Left kidney (tissue), 1 donor: ENCODE measurements at regions not wholly inside any gene's neighbourhood (a gene's known extent, or its start where the extent isn't known, plus 50 kb on each side); places are given as distances from the start of the nearest gene placed in this dataset.
A peak's percentile ranks its signal among the peaks of the same experiment; 100 is the strongest.

Source experiments
- DNase-seq: peaks from one replicate; pipeline ENCODE4 v3.0.0-alpha.2; 2013

DNA sequence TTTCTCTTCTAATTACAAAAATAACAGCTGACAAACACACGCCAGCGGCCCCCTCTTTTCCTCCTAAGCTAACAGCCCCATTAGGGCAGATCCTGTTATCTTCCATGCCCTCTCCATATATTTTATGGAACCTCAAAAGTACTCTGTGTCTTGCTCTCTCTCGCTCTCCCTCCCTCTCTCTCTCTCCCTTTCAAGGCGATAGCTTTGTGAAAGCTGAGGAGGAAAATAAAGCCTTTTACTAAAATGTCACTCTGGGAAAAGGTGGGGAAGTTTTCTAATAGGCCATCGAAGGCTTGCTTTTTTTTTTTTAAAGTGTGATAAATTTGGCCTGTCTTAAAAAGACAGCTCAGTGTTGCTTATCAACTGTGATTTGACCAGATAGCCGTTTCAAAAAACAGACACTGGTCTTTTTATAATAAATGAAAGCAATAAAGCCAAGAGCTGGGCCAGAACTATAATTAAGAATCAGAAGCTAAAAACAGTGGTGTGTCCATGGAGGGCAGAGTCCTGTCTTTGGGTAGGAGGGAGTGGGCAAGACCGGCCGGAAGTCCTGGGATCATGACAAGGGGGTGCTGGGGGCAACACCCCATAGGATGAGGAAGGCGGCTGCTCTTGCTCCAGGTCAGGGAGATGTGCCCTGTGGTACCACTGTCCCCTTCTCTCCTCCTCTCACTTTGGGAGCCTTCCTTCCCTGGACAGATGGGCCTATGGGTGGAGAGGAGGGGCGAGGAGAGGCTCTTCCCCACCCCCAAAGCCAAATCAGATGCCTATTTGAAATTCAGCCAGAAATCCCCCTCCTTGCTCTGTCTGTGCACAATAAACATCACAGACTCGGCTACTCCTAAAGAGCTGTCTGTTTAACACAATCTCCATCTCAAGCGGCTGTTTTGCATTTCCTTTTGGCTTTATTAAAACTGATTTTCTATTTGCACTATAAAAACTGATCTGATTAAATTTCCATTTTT, 267.2 kb downstream of the BUD13 start:
- no peak for DNase-seq

- no peak for DNase-seq
These were observed 268.1 kb downstream of the BUD13 start for GRCh38 chr11:116504541-116505297.

DNA sequence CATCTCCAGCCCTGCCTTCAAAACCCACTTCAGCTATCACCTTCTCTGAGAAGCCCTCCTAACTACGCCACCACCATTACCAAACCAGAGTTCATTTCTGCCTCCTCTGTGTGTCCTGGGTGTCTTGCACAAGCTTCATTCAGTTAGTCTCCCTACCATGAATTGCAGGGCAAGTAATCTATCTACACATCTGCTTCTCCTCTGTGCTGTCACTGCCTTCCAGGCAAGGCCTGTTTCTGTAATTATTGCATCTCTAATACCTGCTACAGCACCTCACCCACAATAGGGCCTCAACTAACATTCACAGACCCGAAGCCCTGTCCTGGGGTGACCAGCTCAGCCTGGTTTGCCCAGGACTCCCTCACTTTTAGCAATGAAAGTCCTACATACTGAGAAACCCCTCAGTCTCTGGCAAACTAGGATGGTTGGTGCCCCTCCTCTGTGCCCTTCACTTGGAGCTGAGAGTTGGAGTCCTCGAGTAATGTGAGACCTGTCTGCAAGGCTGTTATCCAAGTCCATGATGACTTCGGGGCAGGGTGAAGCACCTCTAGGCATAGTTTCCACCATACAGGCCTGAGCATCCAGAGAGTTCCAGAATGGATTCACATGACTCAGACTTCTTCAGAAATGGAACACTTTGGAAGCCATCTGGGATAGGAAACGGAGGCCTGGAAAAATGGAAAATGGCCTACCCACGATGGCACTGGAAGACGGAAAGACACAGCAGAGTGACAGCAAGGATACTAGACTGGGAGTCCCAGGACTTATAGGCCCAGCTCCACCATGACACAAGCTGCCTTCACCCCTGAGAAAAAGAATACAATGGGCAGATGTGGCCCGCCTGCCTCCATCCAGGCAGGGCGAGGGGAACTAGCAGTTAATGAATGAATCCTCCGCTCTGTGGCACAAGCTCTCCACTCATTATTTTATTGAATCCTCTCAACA, 269.3 kb downstream of the BUD13 start:
- DNase-seq: no peak

GRCh38 chr11:116502641-116503061, 270.1 kb downstream of the BUD13 start:
- no peak for DNase-seq

DNA sequence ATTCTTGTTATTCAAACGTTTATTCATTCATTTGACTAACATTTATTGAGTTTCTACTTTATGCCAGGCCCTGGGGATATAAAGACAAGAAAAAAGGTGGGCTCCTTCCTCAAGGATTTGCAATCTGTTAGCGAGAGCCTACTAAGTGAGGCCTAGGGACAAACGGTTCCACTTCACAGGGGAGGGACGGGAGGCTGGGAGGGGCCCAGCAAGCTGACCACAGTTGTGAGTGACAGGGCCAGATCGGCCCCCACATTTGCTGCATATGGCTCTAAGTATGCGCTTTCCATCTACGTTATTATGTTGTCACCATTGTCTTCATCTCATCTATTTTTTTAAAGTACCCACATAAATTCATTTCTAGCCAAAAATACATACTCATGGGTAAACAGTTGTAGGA, 271.1 kb downstream of the BUD13 start:
- no peak for DNase-seq

GRCh38 chr11:116500947-116501602, 271.7 kb downstream of the BUD13 start:
- DNase-seq: no peak

GRCh38 chr11:116500026-116500946, 272.5 kb downstream of the BUD13 start:
- no peak for DNase-seq

GRCh38 chr11:116499396-116500003, 273.3 kb downstream of the BUD13 start:
- DNase-seq: peak; percentile 92

GRCh38 chr11:116498161-116498560, 274.6 kb downstream of the BUD13 start:
- no peak for DNase-seq

- no peak for DNase-seq
These were observed 280.2 kb downstream of the BUD13 start for GRCh38 chr11:116492600-116492999.

GRCh38 chr11:116488836-116489389, 283.9 kb downstream of the BUD13 start:
- DNase-seq: no peak

DNA sequence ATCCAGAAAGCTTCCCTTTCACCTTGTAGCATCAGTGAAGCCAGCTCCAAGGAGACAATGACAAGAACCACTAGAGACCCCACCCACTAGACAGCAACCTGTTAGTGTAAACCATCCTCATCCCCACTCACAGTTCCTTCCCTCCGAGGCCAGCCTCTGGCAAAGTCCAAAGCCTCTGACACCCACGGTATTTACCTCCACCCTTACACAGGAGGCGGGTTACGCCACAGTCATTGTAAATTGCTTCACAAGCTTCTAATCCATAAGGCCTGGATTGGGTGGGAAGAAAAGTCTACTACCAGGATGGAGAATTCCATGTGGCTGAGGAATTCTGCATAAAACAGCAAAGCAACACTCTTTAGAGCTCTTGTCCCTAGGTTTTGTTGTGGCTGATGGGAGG, 287.4 kb downstream of the BUD13 start:
- no peak for DNase-seq

GRCh38 chr11:116482716-116483115, 290.1 kb downstream of the BUD13 start:
- DNase-seq: no peak

DNA sequence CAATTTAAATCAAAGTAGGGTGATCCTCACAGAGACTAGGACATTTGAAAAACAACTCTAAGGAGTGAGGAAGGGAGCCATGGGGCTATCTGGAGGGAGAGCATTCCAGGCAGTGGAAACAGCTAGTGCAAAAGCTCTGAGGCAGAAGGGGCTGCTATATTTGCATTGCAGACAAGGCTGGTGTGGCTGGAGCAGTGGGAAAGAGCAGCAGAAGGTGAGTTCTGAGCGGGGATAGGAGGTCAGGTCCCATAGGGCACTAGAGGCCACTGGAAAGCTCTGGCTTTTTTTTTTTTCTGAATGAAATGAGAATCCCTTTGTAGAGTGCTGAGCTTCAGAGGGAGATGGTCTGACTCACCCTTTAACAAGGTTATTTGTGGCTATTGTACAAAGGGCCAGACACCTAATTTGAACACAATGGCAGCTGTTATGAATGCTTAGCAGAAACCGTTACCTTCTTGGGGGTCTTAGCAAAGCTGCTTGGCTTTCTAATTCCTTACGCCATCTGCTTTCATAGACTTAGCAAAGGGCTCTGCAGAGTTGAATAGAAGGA, 291.6 kb downstream of the BUD13 start:
- no peak for DNase-seq

- DNase-seq: no peak
These were observed 293.8 kb downstream of the BUD13 start for GRCh38 chr11:116478669-116479668.

- DNase-seq: no peak
These were observed 294.6 kb downstream of the BUD13 start for GRCh38 chr11:116478205-116478604.

DNA sequence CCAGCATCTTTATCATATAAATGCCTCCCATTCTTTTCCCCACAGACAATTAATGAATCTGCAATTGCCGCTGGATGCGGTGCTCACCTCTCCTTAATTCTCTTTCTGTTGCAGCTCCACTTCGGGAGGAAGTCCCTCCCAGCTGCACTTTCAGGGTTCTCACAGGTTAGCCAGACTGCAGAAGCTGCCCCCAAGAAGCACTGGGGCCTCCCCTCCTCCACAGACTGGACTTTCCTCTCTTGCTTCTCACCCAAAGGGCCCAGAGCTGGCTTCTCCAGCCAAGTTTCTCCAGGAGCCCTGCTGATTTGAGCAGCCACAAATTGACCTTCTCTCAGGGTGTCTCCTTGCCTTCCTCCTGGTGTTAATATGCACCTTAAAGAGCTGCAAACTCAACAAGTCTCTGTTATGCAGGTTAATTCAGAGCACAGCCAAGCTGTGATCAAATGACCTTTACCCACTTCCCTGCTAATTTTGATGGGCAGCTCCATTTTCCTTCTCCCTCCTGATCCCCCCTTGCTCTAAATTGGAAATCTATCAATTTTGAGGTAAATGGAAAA, 298.9 kb downstream of the BUD13 start:
- DNase-seq: no peak
